ENCODE measurements at regions not wholly inside any gene's neighbourhood (a gene's known extent, or its start where the extent isn't known, plus 50 kb on each side); places are given as distances from the start of the nearest gene placed in this dataset.
A peak's percentile ranks its signal among the peaks of the same experiment; 100 is the strongest.

GRCh38 chr15:89421219-89421618, 75.2 kb downstream of the RHCG start:
- no peak for DNase-seq

GRCh38 chr15:89419370-89419984, 76.9 kb downstream of the RHCG start:
- peak; percentile 24 for DNase-seq

GRCh38 chr15:89417206-89417725, 79.1 kb downstream of the RHCG start:
- DNase-seq: no peak

- peak; percentile 57 for DNase-seq
Measured at GRCh38 chr15:89416339-89417183, 79.8 kb downstream of the RHCG start.

- DNase-seq: no peak
Measured at GRCh38 chr15:89414571-89414970, 79.9 kb upstream of the POLG start.

- DNase-seq: no peak
Measured at GRCh38 chr15:89413877-89414276, 79.3 kb upstream of the POLG start.

GRCh38 chr15:89412905-89413411, 78.3 kb upstream of the POLG start:
- no peak for DNase-seq

GRCh38 chr15:89410039-89410435, 75.4 kb upstream of the POLG start:
- no peak for DNase-seq

GRCh38 chr15:89409184-89410038, 74.8 kb upstream of the POLG start:
- DNase-seq: no peak

GRCh38 chr15:89408372-89409183, 74.0 kb upstream of the POLG start:
- DNase-seq: no peak

GRCh38 chr15:89406940-89407607, 72.5 kb upstream of the POLG start:
- no peak for DNase-seq

- no peak for DNase-seq
Measured at GRCh38 chr15:89406218-89406939, 71.8 kb upstream of the POLG start.

GRCh38 chr15:89405494-89405893, 70.9 kb upstream of the POLG start:
- DNase-seq: no peak

GRCh38 chr15:89404023-89404422, 69.4 kb upstream of the POLG start:
- no peak for DNase-seq

- no peak for DNase-seq
Measured at GRCh38 chr15:89402518-89402805, 67.8 kb upstream of the POLG start.

- no peak for DNase-seq
Measured at GRCh38 chr15:89401631-89402517, 67.2 kb upstream of the POLG start.

GRCh38 chr15:89400782-89401545, 66.3 kb upstream of the POLG start:
- no peak for DNase-seq

GRCh38 chr15:89400116-89400781, 65.6 kb upstream of the POLG start:
- DNase-seq: no peak
